Keratinocyte (primary cell): ENCODE measurements at regions not wholly inside any gene's neighbourhood (a gene's known extent, or its start where the extent isn't known, plus 50 kb on each side); places are given as distances from the start of the nearest gene placed in this dataset.

Source experiments
- DNase-seq: peaks from one replicate; pipeline ENCODE4 v3.0.0-alpha.2; 2011; ENCODE audit warnings: low read depth, missing footprints, low spot score
- FAIRE-seq: peaks from 2 replicates; lab custom pipeline; 2011; peaks lifted over from hg19 to GRCh38; lab: Jason Lieb, UNC
- H2AFZ ChIP-seq: 2 replicates; pipeline ENCODE4 v1.6.0; 2012; ENCODE audit warnings: low read length, control low read depth, inconsistent platforms; ENCODE audit not compliant: control insufficient read depth
- H3K27ac ChIP-seq: 2 replicates; pipeline ENCODE4 v1.5.1; 2011; ENCODE audit warnings: low read length; ENCODE audit not compliant: control insufficient read depth, insufficient read depth
- H3K27me3 ChIP-seq: 3 replicates; pipeline ENCODE4 v1.6.0; 2011; ENCODE audit warnings: low read length; ENCODE audit not compliant: control insufficient read depth, insufficient read depth; ENCODE audit errors: extremely low read depth
- H3K36me3 ChIP-seq, 2 experiments: 2 replicates in 1 of 2; 3 replicates in 1 of 2; pipeline ENCODE4 v1.5.1; 2011; ENCODE audit warnings: low read length in 2 of 2, mild to moderate bottlenecking in 1 of 2; ENCODE audit not compliant: control insufficient read depth in 2 of 2, insufficient read depth in 2 of 2; ENCODE audit errors: extremely low read depth in 1 of 2
- H3K4me1 ChIP-seq: 3 replicates; pipeline ENCODE4 v1.5.1; 2011; ENCODE audit warnings: low read length; ENCODE audit not compliant: control insufficient read depth, insufficient read depth; ENCODE audit errors: extremely low read depth
- H3K4me2 ChIP-seq: 3 replicates; pipeline ENCODE4 v1.6.0; 2011; ENCODE audit warnings: low read depth, low read length; ENCODE audit not compliant: control insufficient read depth, insufficient read depth; ENCODE audit errors: extremely low read depth
- H3K4me3 ChIP-seq, 3 experiments: fragments of 200-600 bp in 1 of 3; sonication (generic) in 1 of 3; 2 replicates in 2 of 3; 3 replicates in 1 of 3; pipeline ENCODE4 v1.5.1; 2011 to 2016; ENCODE audit warnings: low read length in 3 of 3, mild to moderate bottlenecking in 3 of 3, control low read depth in 2 of 3, inconsistent platforms in 1 of 3, low read depth in 1 of 3, mixed read lengths in 1 of 3, mixed run types in 1 of 3, moderate library complexity in 1 of 3; ENCODE audit not compliant: control insufficient read depth in 2 of 3, insufficient read depth in 2 of 3; ENCODE audit errors: extremely low read depth in 1 of 3
- H3K79me2 ChIP-seq: 2 replicates; pipeline ENCODE4 v1.6.0; 2012; ENCODE audit warnings: low read length; ENCODE audit not compliant: control insufficient read depth, insufficient read depth
- H3K9ac ChIP-seq: 3 replicates; pipeline ENCODE4 v1.6.0; 2011; ENCODE audit warnings: low read length; ENCODE audit not compliant: control insufficient read depth, insufficient read depth; ENCODE audit errors: extremely low read depth
- H3K9me1 ChIP-seq: 3 replicates; pipeline ENCODE4 v1.6.0; 2011; ENCODE audit warnings: low read length; ENCODE audit not compliant: control insufficient read depth, insufficient read depth; ENCODE audit errors: extremely low read depth
- H3K9me3 ChIP-seq: 2 replicates; pipeline ENCODE4 v1.5.1; 2012; ENCODE audit warnings: low read depth, low read length; ENCODE audit not compliant: control insufficient read depth
- H4K20me1 ChIP-seq: 3 replicates; pipeline ENCODE4 v1.6.0; 2011; ENCODE audit warnings: low read length; ENCODE audit not compliant: control insufficient read depth, insufficient read depth; ENCODE audit errors: extremely low read depth
- EZH2 ChIP-seq: IDR thresholded peaks from one replicate; pipeline ENCODE4 v1.6.1; 2012; ENCODE audit warnings: inconsistent platforms, mild to moderate bottlenecking, low read length, moderate library complexity
- dilution Hi-C: fragments of 300-500 bp; cut with MboI; formaldehyde crosslinking; loops from one replicate; pipeline ENCODE4 v1.7.0; 2020; ENCODE audit warnings: low sequenced_read_pairs; ENCODE audit not compliant: extremely low pct_ligation_motif_present
- TF ChIP-seq, protein P1 (sequence below), 3 experiments: IDR thresholded peaks in 1 of 3; conservative IDR thresholded peaks in 1 of 3; optimal IDR thresholded peaks in 1 of 3; 2 replicates in 2 of 3; 3 replicates in 1 of 3; pipeline versions ENCODE3 to v1.5.1; 2011; ENCODE audit warnings: low read length in 3 of 3, mild to moderate bottlenecking in 3 of 3, moderate library complexity in 2 of 3, control low read depth in 1 of 3, inconsistent platforms in 1 of 3; ENCODE audit not compliant: insufficient read depth in 2 of 3; ENCODE audit errors: extremely low read depth in 1 of 3

DNA sequence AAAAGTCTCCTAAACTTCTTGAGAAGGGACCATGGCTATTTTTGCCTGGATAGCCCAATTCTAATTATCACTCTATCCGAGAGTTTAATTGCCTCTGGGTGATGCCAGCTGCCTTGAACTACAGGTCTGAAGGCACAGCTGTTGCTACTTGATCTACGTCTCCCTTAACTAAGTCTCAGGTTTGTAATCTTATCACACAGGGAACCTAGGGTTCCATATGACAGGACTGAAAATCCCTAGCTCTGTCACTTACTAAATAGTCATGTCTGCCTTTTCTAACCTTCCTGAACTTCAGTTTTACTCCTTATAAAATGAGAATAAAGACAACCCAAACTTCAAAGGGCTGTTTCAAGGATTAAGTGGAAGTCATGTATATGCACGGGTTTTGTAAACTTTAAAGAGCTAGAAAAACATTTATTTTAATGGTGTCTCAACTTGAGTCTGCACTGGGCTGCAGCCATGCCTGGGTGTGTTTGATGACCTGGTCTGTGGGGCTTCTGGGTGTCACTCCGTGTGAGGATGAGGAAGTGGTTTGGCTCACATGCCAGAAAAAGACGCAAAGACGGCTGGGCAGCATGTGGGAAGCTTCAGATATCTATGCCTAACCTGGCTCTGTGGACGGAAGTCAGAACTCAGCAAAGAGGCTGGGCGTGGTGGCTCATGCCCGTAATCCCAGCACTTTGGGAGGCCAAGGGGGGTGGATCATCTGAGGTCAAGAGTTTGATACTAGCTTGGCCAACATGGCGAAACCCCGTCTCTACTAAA is 129.3 kb upstream of the SLC44A1 start:
- no peaks in the 10 kb centered on the region for H3K36me3 ChIP-seq
- H3K4me1 ChIP-seq, result no peaks in the 10 kb centered on the region
- dilution Hi-C loops, result no loop called here
- no peak overlapping the region for H3K4me3 ChIP-seq
- no peak overlapping the region for H3K4me2 ChIP-seq
- DNase-seq, result no peak
- H3K9me3 ChIP-seq, result no peaks in the 10 kb centered on the region
- H4K20me1 ChIP-seq, result no peaks in the 10 kb centered on the region
- TF ChIP-seq, protein P1, sequence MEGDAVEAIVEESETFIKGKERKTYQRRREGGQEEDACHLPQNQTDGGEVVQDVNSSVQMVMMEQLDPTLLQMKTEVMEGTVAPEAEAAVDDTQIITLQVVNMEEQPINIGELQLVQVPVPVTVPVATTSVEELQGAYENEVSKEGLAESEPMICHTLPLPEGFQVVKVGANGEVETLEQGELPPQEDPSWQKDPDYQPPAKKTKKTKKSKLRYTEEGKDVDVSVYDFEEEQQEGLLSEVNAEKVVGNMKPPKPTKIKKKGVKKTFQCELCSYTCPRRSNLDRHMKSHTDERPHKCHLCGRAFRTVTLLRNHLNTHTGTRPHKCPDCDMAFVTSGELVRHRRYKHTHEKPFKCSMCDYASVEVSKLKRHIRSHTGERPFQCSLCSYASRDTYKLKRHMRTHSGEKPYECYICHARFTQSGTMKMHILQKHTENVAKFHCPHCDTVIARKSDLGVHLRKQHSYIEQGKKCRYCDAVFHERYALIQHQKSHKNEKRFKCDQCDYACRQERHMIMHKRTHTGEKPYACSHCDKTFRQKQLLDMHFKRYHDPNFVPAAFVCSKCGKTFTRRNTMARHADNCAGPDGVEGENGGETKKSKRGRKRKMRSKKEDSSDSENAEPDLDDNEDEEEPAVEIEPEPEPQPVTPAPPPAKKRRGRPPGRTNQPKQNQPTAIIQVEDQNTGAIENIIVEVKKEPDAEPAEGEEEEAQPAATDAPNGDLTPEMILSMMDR (optimal IDR thresholded peaks at IDR 0.05 in 1 of 3, IDR thresholded peaks at IDR 0.05 in 1 of 3, conservative IDR thresholded peaks at IDR 0.05 in 1 of 3; ENCODE audit: extremely low read depth in 1 of 3, insufficient read depth in 2 of 3, low read length in 3 of 3), result no peak
- TF ChIP-seq EZH2, result no peak
- no peak overlapping the region for H2AFZ ChIP-seq
- no peaks in the 10 kb centered on the region for H3K9me1 ChIP-seq
- no peak overlapping the region for H3K27ac ChIP-seq
- no peaks in the 10 kb centered on the region for H3K79me2 ChIP-seq
- H3K27me3 ChIP-seq, result no peaks in the 10 kb centered on the region
- no peak overlapping the region for H3K9ac ChIP-seq
- no peak for FAIRE-seq

DNA sequence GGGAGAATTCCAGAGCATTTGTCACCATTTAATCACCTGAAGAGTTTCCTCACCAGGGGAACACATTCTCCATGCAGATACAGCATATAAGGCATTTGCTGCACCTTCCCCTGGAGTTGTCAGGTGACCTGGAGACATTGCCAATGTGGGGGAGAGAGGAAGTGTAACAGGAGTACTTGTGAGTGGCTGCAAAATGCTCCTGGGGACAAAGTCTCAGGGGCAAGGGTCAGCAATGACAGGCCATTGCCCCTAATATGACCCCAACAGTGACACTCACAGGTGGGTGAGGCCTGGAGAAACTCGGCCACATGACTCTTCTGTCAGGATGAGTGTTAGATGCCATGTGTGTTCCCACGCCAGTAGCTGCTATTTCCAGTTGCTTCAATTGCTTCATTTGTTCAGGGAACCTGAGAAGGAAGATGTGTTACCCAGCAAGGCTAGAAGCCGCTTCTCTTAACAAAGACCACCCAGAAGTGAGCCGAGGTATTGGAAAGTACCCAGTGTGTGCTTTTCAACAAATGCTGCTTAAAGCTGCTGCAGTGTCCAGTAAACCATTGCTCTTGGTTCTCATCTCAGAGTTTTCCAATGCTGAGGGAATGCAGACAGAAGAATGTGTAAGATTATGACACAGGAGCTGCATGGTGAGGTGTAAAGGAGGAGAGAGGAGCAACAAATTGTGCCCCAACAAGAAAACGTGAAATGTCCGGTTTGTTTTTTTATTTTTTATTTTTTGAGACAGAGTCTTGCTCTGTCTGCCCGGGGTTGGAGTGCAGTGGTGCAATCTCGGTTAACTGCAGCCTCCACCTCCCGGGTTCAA is 128.2 kb upstream of the SLC44A1 start:
- no peak for DNase-seq
- no peak overlapping the region for H3K4me2 ChIP-seq

More for the DNA sequence above, 128.2 kb upstream of the SLC44A1 start:
- H2AFZ ChIP-seq, result no peak overlapping the region
- no peaks in the 10 kb centered on the region for H4K20me1 ChIP-seq
- TF ChIP-seq, protein P1 (optimal IDR thresholded peaks at IDR 0.05 in 1 of 3, IDR thresholded peaks at IDR 0.05 in 1 of 3, conservative IDR thresholded peaks at IDR 0.05 in 1 of 3; ENCODE audit: extremely low read depth in 1 of 3, insufficient read depth in 2 of 3, low read length in 3 of 3), result no peak
- TF ChIP-seq EZH2, result no peak
- no peaks in the 10 kb centered on the region for H3K9me3 ChIP-seq
- H3K4me3 ChIP-seq, result no peak overlapping the region
- no peaks in the 10 kb centered on the region for H3K4me1 ChIP-seq
- no peaks in the 10 kb centered on the region for H3K79me2 ChIP-seq
- dilution Hi-C loops, result no loop called here
- no peak overlapping the region for H3K27ac ChIP-seq
- H3K9me1 ChIP-seq, result no peaks in the 10 kb centered on the region
- no peak overlapping the region for H3K9ac ChIP-seq
- FAIRE-seq, result no peak
- H3K27me3 ChIP-seq, result no peaks in the 10 kb centered on the region
- H3K36me3 ChIP-seq, result no peaks in the 10 kb centered on the region
